Hematopoietic multipotent progenitor cell (in vitro differentiated cells): ENCODE measurements at regions not wholly inside any gene's neighbourhood (a gene's known extent, or its start where the extent isn't known, plus 50 kb on each side); places are given as distances from the start of the nearest gene placed in this dataset.
A peak's percentile ranks its signal among the peaks of the same experiment; 100 is the strongest.

Experiments
- DNase-seq, 3 donors: peaks; one replicate each; pipeline ENCODE4 v3.0.0-alpha.2; 2011 to 2015; ENCODE audit warnings: low read depth in 2 of 3, low spot score in 2 of 3

GRCh38 chr14:85221832-85222231, 308.1 kb upstream of the FLRT2 start:
- DNase-seq, result no peak

- no peak for DNase-seq
Observed at GRCh38 chr14:85222341-85222740, 307.6 kb upstream of the FLRT2 start.

DNA sequence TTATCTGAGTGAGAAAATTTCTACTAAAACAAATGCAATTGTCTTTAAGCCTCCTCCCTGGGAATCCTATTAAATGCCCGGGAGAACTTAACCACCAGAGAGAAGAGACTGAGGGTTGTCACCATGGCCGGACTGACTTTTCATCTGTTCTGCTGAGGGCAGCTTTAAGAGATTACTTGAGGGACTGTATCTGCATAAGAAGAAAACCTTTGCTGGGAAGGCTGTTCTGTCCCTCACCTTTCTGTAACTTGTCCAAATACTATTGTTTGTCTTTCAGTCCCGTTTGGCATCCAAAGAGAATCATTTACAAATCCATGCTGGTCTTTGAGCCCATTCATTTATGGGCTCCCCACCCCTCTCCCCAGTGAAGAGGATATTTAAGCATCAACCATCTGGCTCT, 306.3 kb upstream of the FLRT2 start:
- no peak for DNase-seq

DNA sequence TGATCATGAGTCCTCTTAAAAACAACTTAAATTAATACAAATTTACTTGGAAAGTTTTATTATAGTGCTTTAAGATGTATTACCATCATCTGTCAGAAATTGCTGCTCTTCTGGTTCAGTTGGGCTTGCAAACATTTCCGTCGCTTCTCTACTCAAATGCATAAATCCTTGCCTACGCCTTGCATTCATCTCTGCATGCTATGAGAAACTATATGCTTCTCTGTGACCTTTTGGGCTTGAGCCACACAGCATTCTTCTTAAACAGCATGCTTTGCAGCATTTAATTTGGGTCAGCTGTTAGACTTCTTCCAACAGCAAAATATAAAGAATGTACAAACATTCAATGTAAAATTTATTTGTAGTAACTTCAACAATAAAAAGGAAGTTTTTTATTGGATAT, 305.7 kb upstream of the FLRT2 start:
- DNase-seq, result no peak

- no peak for DNase-seq
Observed at GRCh38 chr14:85233756-85234155, 296.2 kb upstream of the FLRT2 start.

- DNase-seq, result no peak
Observed at GRCh38 chr14:85234156-85235025, 295.6 kb upstream of the FLRT2 start.

GRCh38 chr14:85235868-85236267, 294.1 kb upstream of the FLRT2 start:
- no peak for DNase-seq

DNA sequence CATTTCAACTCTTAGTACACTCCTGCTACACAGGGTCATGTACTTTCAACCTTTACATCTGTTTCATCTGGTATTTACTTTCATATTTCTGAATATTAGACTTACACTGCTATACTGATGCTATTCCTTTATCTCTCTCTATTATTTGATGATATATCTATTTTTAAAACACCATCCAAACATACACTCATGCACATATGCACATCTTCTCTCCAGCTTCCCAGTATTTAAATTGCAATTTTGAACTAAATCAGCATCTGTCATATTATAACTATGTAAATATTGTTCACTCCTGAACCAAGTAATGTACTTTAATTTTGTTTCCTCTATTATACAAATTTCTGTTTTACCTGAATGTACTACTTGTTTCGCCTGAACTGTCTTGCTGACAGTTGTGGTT, 293.6 kb upstream of the FLRT2 start:
- DNase-seq, result no peak

DNA sequence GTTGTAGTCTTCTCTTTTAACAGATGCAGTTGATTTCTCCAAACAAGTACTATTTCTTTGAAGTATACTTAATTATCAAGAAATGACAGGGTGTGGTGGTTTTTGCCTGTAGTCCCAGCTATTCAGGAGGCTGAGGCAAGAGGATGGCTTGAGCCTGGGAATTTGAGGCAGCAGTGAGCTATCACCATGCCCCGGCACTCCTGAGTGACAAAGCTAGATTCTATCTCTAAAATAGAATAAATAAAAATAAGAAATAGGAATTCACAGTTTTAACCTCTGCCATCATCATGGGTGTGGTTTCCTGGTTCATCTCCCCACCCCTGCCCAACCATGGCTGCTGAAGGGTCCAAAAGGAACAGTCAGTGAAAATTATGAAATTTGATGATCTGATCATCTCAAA, 290.2 kb upstream of the FLRT2 start:
- DNase-seq, result no peak

GRCh38 chr14:85241022-85241855, 288.7 kb upstream of the FLRT2 start:
- no peak for DNase-seq

- no peak for DNase-seq
Observed at GRCh38 chr14:85242666-85243065, 287.3 kb upstream of the FLRT2 start.

GRCh38 chr14:85243321-85243720, 286.6 kb upstream of the FLRT2 start:
- no peak for DNase-seq

- no peak for DNase-seq
Observed at GRCh38 chr14:85247071-85247470, 282.9 kb upstream of the FLRT2 start.

DNA sequence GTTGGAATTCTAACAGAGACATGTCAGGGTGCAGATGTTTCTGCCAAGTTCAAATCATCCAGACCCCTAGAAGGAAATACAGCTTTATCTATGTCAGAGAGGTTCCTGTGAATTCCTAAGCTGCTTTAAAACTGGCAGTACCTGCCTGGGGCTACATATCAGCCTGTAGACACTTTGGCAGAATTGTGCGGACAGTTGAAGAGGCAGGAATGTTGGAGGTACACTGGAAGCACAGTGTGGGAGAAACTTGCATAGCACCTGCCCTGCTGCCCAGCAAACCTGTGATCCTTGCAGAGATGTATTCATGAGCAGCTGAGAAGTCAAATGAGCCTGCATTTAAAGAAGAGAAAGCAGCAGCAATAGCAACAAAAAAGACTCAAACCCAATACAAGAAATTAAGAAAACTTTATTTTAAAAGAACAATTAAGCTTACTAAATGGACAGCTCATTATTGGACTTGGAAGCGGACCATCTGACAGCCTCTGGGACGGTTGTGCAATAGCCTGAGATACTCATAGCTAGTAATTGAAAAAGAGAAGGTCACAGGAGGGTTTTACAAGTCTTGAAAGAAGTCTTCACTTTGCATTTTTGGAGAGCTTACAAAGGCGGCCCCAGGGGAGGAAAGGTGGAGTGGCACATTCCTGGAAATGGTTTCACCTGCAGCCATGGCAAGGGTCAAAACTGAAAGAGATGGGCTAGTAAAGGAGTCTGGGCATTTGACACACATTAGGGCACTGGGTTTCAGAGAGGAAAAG, 280.9 kb upstream of the FLRT2 start:
- no peak for DNase-seq

GRCh38 chr14:85250414-85251189, 279.3 kb upstream of the FLRT2 start:
- no peak for DNase-seq

DNA sequence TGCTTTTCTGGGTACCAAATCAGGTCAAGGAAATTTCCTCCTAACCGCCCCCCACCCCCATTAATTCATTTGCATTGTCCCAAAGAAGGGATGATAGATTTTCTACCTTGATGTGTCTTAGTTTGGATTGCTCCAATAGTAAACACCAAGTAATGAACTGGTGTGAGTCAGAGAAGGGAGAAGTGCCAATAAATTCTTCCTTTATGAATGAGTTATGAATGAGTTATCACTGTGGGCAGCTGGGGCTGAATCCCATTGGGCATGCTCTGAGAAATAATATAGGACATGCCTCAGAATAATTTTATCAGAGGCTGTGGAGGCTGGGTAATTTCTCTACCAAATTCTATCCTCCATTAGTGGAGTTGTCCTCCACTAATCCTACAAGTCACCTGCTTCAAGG, 277.9 kb upstream of the FLRT2 start:
- no peak for DNase-seq

DNA sequence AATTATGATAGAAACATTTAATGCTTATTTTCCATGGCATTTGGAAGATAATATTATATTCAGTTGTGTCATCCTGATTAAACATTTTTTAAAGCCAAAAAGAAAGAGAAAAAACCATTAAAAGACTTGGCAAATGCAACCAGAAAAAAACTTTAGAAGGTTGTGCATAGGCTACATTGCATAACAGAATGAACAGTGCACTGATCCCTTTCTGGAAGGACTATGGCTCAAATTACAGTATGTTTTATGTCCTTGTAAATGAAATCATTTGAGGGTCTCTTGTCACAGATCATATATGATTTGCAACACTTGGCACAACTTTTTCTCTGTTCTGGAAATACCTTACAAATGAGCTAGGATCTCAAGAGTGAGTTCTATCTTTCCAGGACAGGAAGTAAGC, 275.2 kb upstream of the FLRT2 start:
- DNase-seq, result no peak

GRCh38 chr14:85257287-85257686, 272.7 kb upstream of the FLRT2 start:
- no peak for DNase-seq

- DNase-seq, result peak in 1 of 3 donors; percentile 2
Observed at GRCh38 chr14:85263916-85264675, 265.8 kb upstream of the FLRT2 start.
